ENCODE measurements at regions not wholly inside any gene's neighbourhood (a gene's known extent, or its start where the extent isn't known, plus 50 kb on each side); places are given as distances from the start of the nearest gene placed in this dataset.

DNA sequence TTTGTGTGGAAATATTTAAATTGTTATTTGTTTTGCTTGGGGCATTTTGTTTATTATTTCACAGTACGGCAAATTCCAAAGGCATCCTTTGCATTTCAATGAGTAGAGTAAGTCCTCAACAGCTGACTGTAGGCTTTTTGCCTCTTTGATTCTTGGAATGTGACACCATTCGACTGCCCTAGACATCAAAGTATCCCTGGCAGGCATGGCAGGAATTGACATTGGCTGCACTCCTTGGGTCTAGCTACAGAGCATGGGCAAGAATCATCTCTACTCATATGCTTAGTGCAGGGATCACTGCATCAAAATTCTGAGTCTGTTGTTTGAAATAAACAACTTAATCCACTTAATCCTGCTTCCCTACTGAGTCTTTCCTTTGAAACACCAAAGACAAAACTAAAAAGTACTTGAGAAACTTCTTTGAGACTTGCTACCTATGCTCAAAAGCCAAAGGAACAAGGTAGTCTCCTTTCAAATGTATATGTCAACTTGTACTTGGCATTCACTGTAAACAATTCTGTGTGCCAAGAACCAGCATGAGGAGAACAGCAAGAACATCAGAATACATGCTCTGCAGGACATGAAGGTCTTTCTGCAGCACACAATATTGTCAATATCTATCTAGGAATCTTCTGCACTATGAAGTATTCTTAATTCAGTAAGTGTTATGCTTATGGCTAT, 1569.0 kb upstream of the FLRT2 start:
- WGBS (ENCODE audit: insufficient coverage): 29% methylated on average over 1 of the region's 2 CpGs
- H3K27me3 Mint-ChIP-seq: no peaks in the 10 kb centered on the region
- H3K27ac Mint-ChIP-seq: no peak overlapping the region
- ChIA-PET POLR2A (no interaction called here), CTCF (no interaction called here)
- no peaks in the 10 kb centered on the region for H3K36me3 Mint-ChIP-seq
- DNase-seq (no peak), ATAC-seq (replicated peaks in 1 of 4) (no peak)
- Histone ChIP-seq H3K36me3 (ENCODE audit: control insufficient read depth in 2 of 2, extremely low read depth in 1 of 2, insufficient read depth in 1 of 2, low read length in 1 of 2) (no peaks in the 10 kb centered on the region), H3K27ac (ENCODE audit: low read length) (no peak overlapping the region), H3K4me3 (ENCODE audit: control insufficient read depth in 1 of 2, extremely low read depth in 1 of 2, low read length in 1 of 2) (no peak overlapping the region), H3K4me1 (ENCODE audit: control insufficient read depth in 1 of 2, extremely low read depth in 1 of 2, insufficient read depth in 2 of 2, low read length in 2 of 2) (no peaks in the 10 kb centered on the region), H3K27me3 (replicated peaks in 1 of 2; ENCODE audit: control insufficient read depth in 2 of 2, extremely low read depth in 1 of 2, insufficient read depth in 2 of 2, low read length in 1 of 2) (no peaks in the 10 kb centered on the region), H3K9me3 (no peaks in the 10 kb centered on the region)
- no peak overlapping the region for H3K4me3 Mint-ChIP-seq
- no peaks in the 10 kb centered on the region for H3K4me1 Mint-ChIP-seq
- peaks cover 11 to 14% (median 13%) of the 10 kb centered on the region in 3 donors for H3K9me3 Mint-ChIP-seq

DNA sequence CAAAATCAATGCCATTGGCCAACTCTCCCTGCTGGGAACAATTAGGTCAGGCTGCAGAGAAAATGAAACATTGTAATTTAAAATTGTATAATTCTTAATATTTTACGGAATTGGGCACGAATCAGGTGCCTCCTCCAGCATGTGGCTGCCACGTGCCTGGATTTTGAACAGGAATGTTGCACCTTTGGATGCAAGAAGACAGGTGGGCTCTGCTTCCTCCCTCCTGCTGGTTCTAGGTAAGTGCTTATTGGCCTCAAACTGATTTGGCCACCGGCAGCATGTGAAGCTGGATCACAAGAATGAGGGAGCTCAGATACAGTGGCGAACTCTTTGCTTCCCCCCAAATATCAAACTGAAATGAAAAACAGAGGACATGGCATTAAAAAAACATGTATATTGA, 1559.9 kb upstream of the FLRT2 start:
- H3K36me3 ChIP-seq (ENCODE audit: control insufficient read depth in 2 of 2, extremely low read depth in 1 of 2, insufficient read depth in 1 of 2, low read length in 1 of 2): no peaks in the 10 kb centered on the region
- no peak for ATAC-seq (replicated peaks in 1 of 4)
- H3K27ac Mint-ChIP-seq: no peak overlapping the region
- CTCF ChIA-PET: no interaction called here
- H3K4me1 Mint-ChIP-seq: no peaks in the 10 kb centered on the region
- H3K4me1 ChIP-seq (ENCODE audit: control insufficient read depth in 1 of 2, extremely low read depth in 1 of 2, insufficient read depth in 2 of 2, low read length in 2 of 2): no peaks in the 10 kb centered on the region
- H3K4me3 Mint-ChIP-seq: no peak overlapping the region
- no peak overlapping the region for H3K27ac ChIP-seq (ENCODE audit: low read length)
- H3K27me3 Mint-ChIP-seq: no peaks in the 10 kb centered on the region
- POLR2A ChIA-PET: no interaction called here
- WGBS (ENCODE audit: insufficient coverage): 80% methylated on average over 1 of the region's 5 CpGs
- H3K36me3 Mint-ChIP-seq: no peaks in the 10 kb centered on the region
- DNase-seq: no peak
- peaks cover 13 to 36% (median 22%) of the 10 kb centered on the region in 3 donors for H3K9me3 Mint-ChIP-seq
- H3K27me3 ChIP-seq (replicated peaks in 1 of 2; ENCODE audit: control insufficient read depth in 2 of 2, extremely low read depth in 1 of 2, insufficient read depth in 2 of 2, low read length in 1 of 2): no peaks in the 10 kb centered on the region
- no peak overlapping the region for H3K4me3 ChIP-seq (ENCODE audit: control insufficient read depth in 1 of 2, extremely low read depth in 1 of 2, low read length in 1 of 2)
- H3K9me3 ChIP-seq: no peaks in the 10 kb centered on the region

DNA sequence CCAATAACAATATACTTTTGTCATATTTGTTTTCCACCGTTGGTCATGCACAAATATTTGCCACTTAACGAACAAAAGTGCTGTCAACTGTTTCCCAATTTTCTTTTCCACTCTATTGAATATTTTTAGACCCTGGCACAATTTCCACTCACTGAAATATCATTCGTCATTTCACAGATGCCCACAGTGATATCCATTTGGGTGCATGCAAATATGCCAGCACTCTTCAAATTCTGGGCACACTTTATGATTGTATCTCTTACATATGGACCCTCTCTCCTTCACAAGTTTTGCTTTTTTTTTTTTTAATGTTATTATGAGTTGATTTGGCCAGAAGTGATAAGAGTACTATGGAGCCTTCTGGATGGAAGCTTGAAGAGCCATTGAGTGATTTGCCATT, 1557.3 kb upstream of the FLRT2 start:
- H3K27ac Mint-ChIP-seq: no peak overlapping the region
- no peak for ATAC-seq (replicated peaks in 1 of 4)
- ChIA-PET CTCF (interaction anchor here in 1 of 2 donors (0.6 kb wide), 1 partner anchor 24 kb away, joined by 3 read pairs; no protein-coding TSS in a partner anchor), POLR2A (interaction anchor here in 1 of 2 donors (0.7 kb wide), 1 partner anchor 1408 kb away, joined by 3 read pairs; no protein-coding TSS in a partner anchor)
- DNase-seq: no peak
- 77% methylated on average over 3 of the region's 3 CpGs for WGBS (ENCODE audit: insufficient coverage)
- no peak overlapping the region for H3K27ac ChIP-seq (ENCODE audit: low read length)
- H3K4me3 Mint-ChIP-seq: no peak overlapping the region
- H3K27me3 ChIP-seq (replicated peaks in 1 of 2; ENCODE audit: control insufficient read depth in 2 of 2, extremely low read depth in 1 of 2, insufficient read depth in 2 of 2, low read length in 1 of 2): no peaks in the 10 kb centered on the region
- no peaks in the 10 kb centered on the region for H3K4me1 Mint-ChIP-seq
- H3K36me3 ChIP-seq (ENCODE audit: control insufficient read depth in 2 of 2, extremely low read depth in 1 of 2, insufficient read depth in 1 of 2, low read length in 1 of 2): no peaks in the 10 kb centered on the region
- no peak overlapping the region for H3K4me3 ChIP-seq (ENCODE audit: control insufficient read depth in 1 of 2, extremely low read depth in 1 of 2, low read length in 1 of 2)
- H3K36me3 Mint-ChIP-seq: no peaks in the 10 kb centered on the region
- no peaks in the 10 kb centered on the region for H3K4me1 ChIP-seq (ENCODE audit: control insufficient read depth in 1 of 2, extremely low read depth in 1 of 2, insufficient read depth in 2 of 2, low read length in 2 of 2)
- peaks cover 11 to 31% (median 11%) of the 10 kb centered on the region in 3 donors for H3K9me3 Mint-ChIP-seq
- no peaks in the 10 kb centered on the region for H3K9me3 ChIP-seq
- no peaks in the 10 kb centered on the region for H3K27me3 Mint-ChIP-seq

DNA sequence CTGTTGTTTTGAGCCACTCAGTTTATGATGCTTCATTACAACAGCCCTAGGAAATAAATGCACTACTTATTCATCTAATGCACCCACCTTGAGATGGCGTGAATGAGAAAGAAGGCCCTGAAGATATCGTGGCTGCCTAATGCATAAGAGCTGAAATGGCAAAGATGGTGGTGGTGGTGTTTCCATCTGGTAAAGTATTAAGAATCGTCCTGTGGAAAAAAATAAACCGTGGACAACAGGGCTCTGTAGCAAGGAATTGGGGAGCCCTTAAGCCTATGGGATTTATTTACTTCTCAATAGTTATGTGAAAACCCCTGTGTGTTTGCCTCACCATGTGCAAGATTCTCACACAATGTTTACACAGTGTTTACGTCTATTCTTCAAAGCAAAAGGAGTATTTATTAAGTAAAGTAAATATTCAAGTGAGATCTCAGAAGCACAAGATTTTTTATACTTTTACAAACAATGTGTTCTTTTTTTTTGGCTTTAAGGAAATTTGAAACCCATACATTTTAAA, 1555.2 kb upstream of the FLRT2 start:
- DNase-seq (no peak), ATAC-seq (replicated peaks in 1 of 4) (no peak)
- Mint-ChIP-seq H3K4me1 (no peaks in the 10 kb centered on the region), H3K36me3 (no peaks in the 10 kb centered on the region), H3K27ac (no peak overlapping the region), H3K27me3 (no peaks in the 10 kb centered on the region), H3K4me3 (no peak overlapping the region), H3K9me3 (peaks cover 9 to 26% (median 11%) of the 10 kb centered on the region in 3 donors)
- POLR2A ChIA-PET: no interaction called here
- 75% methylated on average over 1 of the region's 5 CpGs for WGBS (ENCODE audit: insufficient coverage)
- H3K27ac ChIP-seq (ENCODE audit: low read length): no peak overlapping the region
- H3K4me1 ChIP-seq (ENCODE audit: control insufficient read depth in 1 of 2, extremely low read depth in 1 of 2, insufficient read depth in 2 of 2, low read length in 2 of 2): no peaks in the 10 kb centered on the region
- H3K36me3 ChIP-seq (ENCODE audit: control insufficient read depth in 2 of 2, extremely low read depth in 1 of 2, insufficient read depth in 1 of 2, low read length in 1 of 2): no peaks in the 10 kb centered on the region
- no peaks in the 10 kb centered on the region for H3K9me3 ChIP-seq
- H3K4me3 ChIP-seq (ENCODE audit: control insufficient read depth in 1 of 2, extremely low read depth in 1 of 2, low read length in 1 of 2): no peak overlapping the region
- H3K27me3 ChIP-seq (replicated peaks in 1 of 2; ENCODE audit: control insufficient read depth in 2 of 2, extremely low read depth in 1 of 2, insufficient read depth in 2 of 2, low read length in 1 of 2): no peaks in the 10 kb centered on the region
- CTCF ChIA-PET: no interaction called here

DNA sequence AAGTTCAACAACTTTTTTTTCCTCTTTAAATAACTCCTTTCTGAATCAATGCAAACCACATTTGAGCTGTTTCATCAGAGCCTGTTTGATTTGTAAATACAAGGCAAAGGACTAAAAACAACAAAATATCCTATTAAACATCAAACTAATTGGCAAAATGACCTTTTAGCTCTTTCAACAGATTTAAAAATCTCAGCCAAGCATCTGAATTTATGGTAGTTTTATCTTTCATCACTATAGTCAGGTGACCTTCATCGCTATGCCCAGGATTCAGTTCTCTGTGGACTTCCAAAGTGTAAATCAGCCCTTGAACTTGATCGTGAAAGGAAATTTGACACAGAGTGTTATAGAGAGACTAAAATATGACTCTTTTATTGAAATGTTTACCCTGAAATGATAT, 1554.5 kb upstream of the FLRT2 start:
- no peaks in the 10 kb centered on the region for H3K9me3 ChIP-seq
- H3K36me3 ChIP-seq (ENCODE audit: control insufficient read depth in 2 of 2, extremely low read depth in 1 of 2, insufficient read depth in 1 of 2, low read length in 1 of 2): no peaks in the 10 kb centered on the region
- H3K4me1 Mint-ChIP-seq: no peaks in the 10 kb centered on the region
- WGBS (ENCODE audit: insufficient coverage): no CpG with 5 or more reads among the region's 2 CpGs
- H3K9me3 Mint-ChIP-seq: peaks cover 9 to 25% (median 11%) of the 10 kb centered on the region in 3 donors
- no peaks in the 10 kb centered on the region for H3K27me3 ChIP-seq (replicated peaks in 1 of 2; ENCODE audit: control insufficient read depth in 2 of 2, extremely low read depth in 1 of 2, insufficient read depth in 2 of 2, low read length in 1 of 2)
- H3K4me1 ChIP-seq (ENCODE audit: control insufficient read depth in 1 of 2, extremely low read depth in 1 of 2, insufficient read depth in 2 of 2, low read length in 2 of 2): no peaks in the 10 kb centered on the region
- H3K4me3 Mint-ChIP-seq: no peak overlapping the region
- POLR2A ChIA-PET: no interaction called here
- DNase-seq (no peak), ATAC-seq (replicated peaks in 1 of 4) (no peak)
- no peak overlapping the region for H3K27ac ChIP-seq (ENCODE audit: low read length)
- H3K4me3 ChIP-seq (ENCODE audit: control insufficient read depth in 1 of 2, extremely low read depth in 1 of 2, low read length in 1 of 2): no peak overlapping the region
- no peak overlapping the region for H3K27ac Mint-ChIP-seq
- CTCF ChIA-PET: no interaction called here
- no peaks in the 10 kb centered on the region for H3K36me3 Mint-ChIP-seq
- no peaks in the 10 kb centered on the region for H3K27me3 Mint-ChIP-seq

DNA sequence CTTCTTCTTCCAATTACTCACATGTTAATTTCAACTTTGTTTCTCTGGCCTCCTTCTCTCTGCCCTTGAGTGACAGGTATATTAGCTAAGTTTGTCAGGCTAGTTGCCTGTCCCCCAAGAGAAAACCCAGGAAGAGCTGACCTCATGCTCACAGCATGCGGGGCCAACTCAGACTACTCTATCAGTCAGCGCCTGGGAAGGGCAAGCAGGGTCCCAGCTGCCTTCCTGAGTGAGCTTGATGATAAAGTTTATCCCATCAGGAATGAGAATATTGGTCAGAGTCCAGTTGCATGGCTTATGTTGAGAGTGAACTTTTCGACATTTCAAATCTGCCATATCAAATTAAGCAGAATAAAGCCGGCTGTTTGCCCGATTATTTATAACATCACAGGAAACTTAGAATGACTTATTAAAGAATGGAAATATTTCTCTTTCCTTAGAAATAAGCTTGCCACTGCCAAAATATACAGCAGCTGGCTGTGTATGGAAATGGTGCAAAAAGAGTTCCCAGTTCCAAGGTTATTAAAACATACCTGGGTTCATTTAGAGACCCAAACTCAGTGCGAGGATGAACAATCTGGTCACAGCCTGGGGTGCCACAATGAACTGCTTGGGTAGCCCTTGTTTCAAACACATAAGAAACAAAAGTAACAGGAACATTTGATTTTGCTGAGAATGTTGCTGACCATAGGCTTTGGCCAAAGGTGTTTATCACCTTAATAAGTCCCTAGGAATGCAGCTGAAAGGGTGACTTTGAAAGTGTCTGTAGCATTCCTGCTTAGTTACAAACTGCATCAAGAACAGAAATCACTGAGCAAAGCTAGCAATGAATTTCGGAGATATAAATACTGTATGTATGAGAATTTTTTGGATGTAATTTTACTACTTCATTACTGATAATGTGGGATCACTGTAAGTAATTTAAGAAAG, 1553.8 kb upstream of the FLRT2 start:
- CTCF ChIA-PET: no interaction called here
- no peaks in the 10 kb centered on the region for H3K4me1 Mint-ChIP-seq
- no peaks in the 10 kb centered on the region for H3K36me3 Mint-ChIP-seq
- Histone ChIP-seq H3K4me1 (ENCODE audit: control insufficient read depth in 1 of 2, extremely low read depth in 1 of 2, insufficient read depth in 2 of 2, low read length in 2 of 2) (no peaks in the 10 kb centered on the region), H3K27me3 (replicated peaks in 1 of 2; ENCODE audit: control insufficient read depth in 2 of 2, extremely low read depth in 1 of 2, insufficient read depth in 2 of 2, low read length in 1 of 2) (no peaks in the 10 kb centered on the region), H3K36me3 (ENCODE audit: control insufficient read depth in 2 of 2, extremely low read depth in 1 of 2, insufficient read depth in 1 of 2, low read length in 1 of 2) (no peaks in the 10 kb centered on the region), H3K4me3 (ENCODE audit: control insufficient read depth in 1 of 2, extremely low read depth in 1 of 2, low read length in 1 of 2) (no peak overlapping the region), H3K27ac (ENCODE audit: low read length) (no peak overlapping the region), H3K9me3 (no peaks in the 10 kb centered on the region)
- H3K27ac Mint-ChIP-seq: no peak overlapping the region
- peaks cover 8 to 19% (median 9%) of the 10 kb centered on the region in 3 donors for H3K9me3 Mint-ChIP-seq
- no peak for ATAC-seq (replicated peaks in 1 of 4)
- DNase-seq: no peak
- no peak overlapping the region for H3K4me3 Mint-ChIP-seq
- WGBS (ENCODE audit: insufficient coverage): no CpG with 5 or more reads among the region's 7 CpGs
- H3K27me3 Mint-ChIP-seq: no peaks in the 10 kb centered on the region
- POLR2A ChIA-PET: no interaction called here
